HUES48 (cell line): ENCODE measurements at regions not wholly inside any gene's neighbourhood (a gene's known extent, or its start where the extent isn't known, plus 50 kb on each side); places are given as distances from the start of the nearest gene placed in this dataset.

Source experiments
- H3K27ac ChIP-seq: one replicate; pipeline ENCODE4 v1.7.0; 2013; ENCODE audit warnings: low read depth, low read length, inconsistent platforms
- H3K27me3 ChIP-seq: 2 replicates; pipeline ENCODE4 v1.6.1; 2013; ENCODE audit warnings: mild to moderate bottlenecking, low read length; ENCODE audit not compliant: control insufficient read depth, insufficient read depth
- H3K36me3 ChIP-seq: 2 replicates; pipeline ENCODE4 v1.6.1; 2013; ENCODE audit warnings: low read length; ENCODE audit not compliant: control insufficient read depth, insufficient read depth
- H3K4me1 ChIP-seq: 2 replicates; pipeline ENCODE4 v1.6.1; 2013; ENCODE audit warnings: mild to moderate bottlenecking, low read length; ENCODE audit not compliant: control insufficient read depth, insufficient read depth
- H3K4me3 ChIP-seq: 2 replicates; pipeline ENCODE4 v1.5.1; 2013; ENCODE audit warnings: mild to moderate bottlenecking, low read depth, low read length
- H3K9ac ChIP-seq: 2 replicates; pipeline ENCODE4 v1.6.1; 2013; ENCODE audit warnings: mild to moderate bottlenecking, low read depth, low read length, moderate library complexity
- H3K9me3 ChIP-seq: 2 replicates; pipeline ENCODE4 v1.6.1; 2013; ENCODE audit warnings: low read length; ENCODE audit not compliant: control insufficient read depth, insufficient read depth

- H3K27ac ChIP-seq = peak overlapping the region; percentile 27
- no peaks in the 10 kb centered on the region for H3K27me3 ChIP-seq
- H3K4me1 ChIP-seq = peaks cover 23% of the 10 kb centered on the region; the same call in 1 of the 2 replicates
- no peak overlapping the region for H3K9ac ChIP-seq
- H3K9me3 ChIP-seq = no peaks in the 10 kb centered on the region
- no peak overlapping the region for H3K4me3 ChIP-seq
- no peaks in the 10 kb centered on the region for H3K36me3 ChIP-seq
Observed at GRCh38 chr4:125393825-125394224, 79.1 kb downstream of the FAT4 start.

- H3K27me3 ChIP-seq = no peaks in the 10 kb centered on the region
- H3K27ac ChIP-seq = no peak overlapping the region
- peaks cover 19% of the 10 kb centered on the region; the same call in 1 of the 2 replicates for H3K4me1 ChIP-seq
- no peaks in the 10 kb centered on the region for H3K9me3 ChIP-seq
- no peaks in the 10 kb centered on the region for H3K36me3 ChIP-seq
- H3K9ac ChIP-seq = no peak overlapping the region
- H3K4me3 ChIP-seq = no peak overlapping the region
Observed at GRCh38 chr4:125397226-125397625, 82.5 kb downstream of the FAT4 start.

GRCh38 chr4:125398263-125399002 lies 83.7 kb downstream of the FAT4 start:
- Histone ChIP-seq H3K9me3 (no peaks in the 10 kb centered on the region), H3K27me3 (no peaks in the 10 kb centered on the region), H3K4me3 (no peak overlapping the region), H3K4me1 (peaks cover 11% of the 10 kb centered on the region; the same call in 1 of the 2 replicates), H3K36me3 (no peaks in the 10 kb centered on the region), H3K27ac (no peak overlapping the region), H3K9ac (no peak overlapping the region)

GRCh38 chr4:125400756-125401155 lies 86.0 kb downstream of the FAT4 start:
- no peak overlapping the region for H3K27ac ChIP-seq
- no peak overlapping the region for H3K4me3 ChIP-seq
- H3K27me3 ChIP-seq = no peaks in the 10 kb centered on the region

GRCh38 chr4:125401784-125402183 lies 87.0 kb downstream of the FAT4 start:
- H3K4me3 ChIP-seq = no peak overlapping the region
- H3K27ac ChIP-seq = no peak overlapping the region
- no peaks in the 10 kb centered on the region for H3K27me3 ChIP-seq
- H3K9ac ChIP-seq = no peak overlapping the region
- H3K36me3 ChIP-seq = no peaks in the 10 kb centered on the region
- H3K9me3 ChIP-seq = no peaks in the 10 kb centered on the region
- peaks cover 3% of the 10 kb centered on the region; the same call in 1 of the 2 replicates for H3K4me1 ChIP-seq

More at GRCh38 chr4:125400756-125401155, 86.0 kb downstream of the FAT4 start:
- H3K4me1 ChIP-seq = peaks cover 3% of the 10 kb centered on the region; the same call in 1 of the 2 replicates
- no peaks in the 10 kb centered on the region for H3K9me3 ChIP-seq
- no peaks in the 10 kb centered on the region for H3K36me3 ChIP-seq
- H3K9ac ChIP-seq = no peak overlapping the region

- Histone ChIP-seq H3K9me3 (peaks cover 9% of the 10 kb centered on the region; the same call in 1 of the 2 replicates), H3K9ac (no peak overlapping the region), H3K4me3 (no peak overlapping the region), H3K27ac (no peak overlapping the region), H3K27me3 (no peaks in the 10 kb centered on the region), H3K36me3 (no peaks in the 10 kb centered on the region), H3K4me1 (no peaks in the 10 kb centered on the region)
Observed at GRCh38 chr4:125420526-125420925, 105.8 kb downstream of the FAT4 start.

- no peak overlapping the region for H3K9ac ChIP-seq
- H3K27me3 ChIP-seq = no peaks in the 10 kb centered on the region
- peaks cover 9% of the 10 kb centered on the region; the same call in 1 of the 2 replicates for H3K9me3 ChIP-seq
- no peak overlapping the region for H3K4me3 ChIP-seq
- no peaks in the 10 kb centered on the region for H3K36me3 ChIP-seq
- no peak overlapping the region for H3K27ac ChIP-seq
- peaks cover 7% of the 10 kb centered on the region for H3K4me1 ChIP-seq
Observed at GRCh38 chr4:125421547-125421946, 106.8 kb downstream of the FAT4 start.

GRCh38 chr4:125423124-125423523 lies 108.4 kb downstream of the FAT4 start:
- Histone ChIP-seq H3K27me3 (no peaks in the 10 kb centered on the region), H3K36me3 (no peaks in the 10 kb centered on the region), H3K9ac (no peak overlapping the region), H3K9me3 (peaks cover 9% of the 10 kb centered on the region; the same call in 1 of the 2 replicates), H3K4me3 (no peak overlapping the region), H3K27ac (no peak overlapping the region), H3K4me1 (peaks cover 7% of the 10 kb centered on the region)

GRCh38 chr4:125428832-125429231 lies 114.1 kb downstream of the FAT4 start:
- no peaks in the 10 kb centered on the region for H3K9me3 ChIP-seq
- H3K9ac ChIP-seq = no peak overlapping the region
- H3K4me3 ChIP-seq = no peak overlapping the region
- H3K27me3 ChIP-seq = no peaks in the 10 kb centered on the region
- H3K36me3 ChIP-seq = no peaks in the 10 kb centered on the region
- H3K4me1 ChIP-seq = peaks cover 14% of the 10 kb centered on the region
- H3K27ac ChIP-seq = no peak overlapping the region

GRCh38 chr4:125430086-125430485 lies 115.3 kb downstream of the FAT4 start:
- H3K9me3 ChIP-seq = no peaks in the 10 kb centered on the region
- H3K4me1 ChIP-seq = peaks cover 14% of the 10 kb centered on the region

GRCh38 chr4:125432078-125432477 lies 117.3 kb downstream of the FAT4 start:
- H3K36me3 ChIP-seq = no peaks in the 10 kb centered on the region
- H3K4me1 ChIP-seq = peaks cover 7% of the 10 kb centered on the region; the same call in 1 of the 2 replicates
- H3K27ac ChIP-seq = no peak overlapping the region

More at GRCh38 chr4:125430086-125430485, 115.3 kb downstream of the FAT4 start:
- Histone ChIP-seq H3K36me3 (no peaks in the 10 kb centered on the region), H3K9ac (no peak overlapping the region), H3K4me3 (no peak overlapping the region), H3K27me3 (no peaks in the 10 kb centered on the region), H3K27ac (no peak overlapping the region)

More at GRCh38 chr4:125432078-125432477, 117.3 kb downstream of the FAT4 start:
- H3K4me3 ChIP-seq = no peak overlapping the region
- H3K9ac ChIP-seq = no peak overlapping the region
- no peaks in the 10 kb centered on the region for H3K9me3 ChIP-seq
- no peaks in the 10 kb centered on the region for H3K27me3 ChIP-seq
